Keratinocyte (primary cell): ENCODE measurements at regions not wholly inside any gene's neighbourhood (a gene's known extent, or its start where the extent isn't known, plus 50 kb on each side); places are given as distances from the start of the nearest gene placed in this dataset.

Experiments used
- DNase-seq: peaks from one replicate; pipeline ENCODE4 v3.0.0-alpha.2; 2011; ENCODE audit warnings: low read depth, missing footprints, low spot score
- FAIRE-seq: peaks from 2 replicates; lab custom pipeline; 2011; peaks lifted over from hg19 to GRCh38; lab: Jason Lieb, UNC
- H2AFZ ChIP-seq: 2 replicates; pipeline ENCODE4 v1.6.0; 2012; ENCODE audit warnings: low read length, control low read depth, inconsistent platforms; ENCODE audit not compliant: control insufficient read depth
- H3K27ac ChIP-seq: 2 replicates; pipeline ENCODE4 v1.5.1; 2011; ENCODE audit warnings: low read length; ENCODE audit not compliant: control insufficient read depth, insufficient read depth
- H3K27me3 ChIP-seq: 3 replicates; pipeline ENCODE4 v1.6.0; 2011; ENCODE audit warnings: low read length; ENCODE audit not compliant: control insufficient read depth, insufficient read depth; ENCODE audit errors: extremely low read depth
- H3K36me3 ChIP-seq, 2 experiments: 2 replicates in 1 of 2; 3 replicates in 1 of 2; pipeline ENCODE4 v1.5.1; 2011; ENCODE audit warnings: low read length in 2 of 2, mild to moderate bottlenecking in 1 of 2; ENCODE audit not compliant: control insufficient read depth in 2 of 2, insufficient read depth in 2 of 2; ENCODE audit errors: extremely low read depth in 1 of 2
- H3K4me1 ChIP-seq: 3 replicates; pipeline ENCODE4 v1.5.1; 2011; ENCODE audit warnings: low read length; ENCODE audit not compliant: control insufficient read depth, insufficient read depth; ENCODE audit errors: extremely low read depth
- H3K4me2 ChIP-seq: 3 replicates; pipeline ENCODE4 v1.6.0; 2011; ENCODE audit warnings: low read depth, low read length; ENCODE audit not compliant: control insufficient read depth, insufficient read depth; ENCODE audit errors: extremely low read depth
- H3K4me3 ChIP-seq, 3 experiments: fragments of 200-600 bp in 1 of 3; sonication (generic) in 1 of 3; 2 replicates in 2 of 3; 3 replicates in 1 of 3; pipeline ENCODE4 v1.5.1; 2011 to 2016; ENCODE audit warnings: low read length in 3 of 3, mild to moderate bottlenecking in 3 of 3, control low read depth in 2 of 3, inconsistent platforms in 1 of 3, low read depth in 1 of 3, mixed read lengths in 1 of 3, mixed run types in 1 of 3, moderate library complexity in 1 of 3; ENCODE audit not compliant: control insufficient read depth in 2 of 3, insufficient read depth in 2 of 3; ENCODE audit errors: extremely low read depth in 1 of 3
- H3K79me2 ChIP-seq: 2 replicates; pipeline ENCODE4 v1.6.0; 2012; ENCODE audit warnings: low read length; ENCODE audit not compliant: control insufficient read depth, insufficient read depth
- H3K9ac ChIP-seq: 3 replicates; pipeline ENCODE4 v1.6.0; 2011; ENCODE audit warnings: low read length; ENCODE audit not compliant: control insufficient read depth, insufficient read depth; ENCODE audit errors: extremely low read depth
- H3K9me1 ChIP-seq: 3 replicates; pipeline ENCODE4 v1.6.0; 2011; ENCODE audit warnings: low read length; ENCODE audit not compliant: control insufficient read depth, insufficient read depth; ENCODE audit errors: extremely low read depth
- H3K9me3 ChIP-seq: 2 replicates; pipeline ENCODE4 v1.5.1; 2012; ENCODE audit warnings: low read depth, low read length; ENCODE audit not compliant: control insufficient read depth
- H4K20me1 ChIP-seq: 3 replicates; pipeline ENCODE4 v1.6.0; 2011; ENCODE audit warnings: low read length; ENCODE audit not compliant: control insufficient read depth, insufficient read depth; ENCODE audit errors: extremely low read depth
- CTCF ChIP-seq, 3 experiments: IDR thresholded peaks in 1 of 3; conservative IDR thresholded peaks in 1 of 3; optimal IDR thresholded peaks in 1 of 3; 2 replicates in 2 of 3; 3 replicates in 1 of 3; pipeline versions ENCODE3 to v1.5.1; 2011; ENCODE audit warnings: low read length in 3 of 3, mild to moderate bottlenecking in 3 of 3, moderate library complexity in 2 of 3, control low read depth in 1 of 3, inconsistent platforms in 1 of 3; ENCODE audit not compliant: insufficient read depth in 2 of 3; ENCODE audit errors: extremely low read depth in 1 of 3
- EZH2 ChIP-seq: IDR thresholded peaks from one replicate; pipeline ENCODE4 v1.6.1; 2012; ENCODE audit warnings: inconsistent platforms, mild to moderate bottlenecking, low read length, moderate library complexity
- dilution Hi-C: fragments of 300-500 bp; cut with MboI; formaldehyde crosslinking; loops from one replicate; pipeline ENCODE4 v1.7.0; 2020; ENCODE audit warnings: low sequenced_read_pairs; ENCODE audit not compliant: extremely low pct_ligation_motif_present

GRCh38 chr9:12516573-12516972 lies 176.6 kb upstream of the TYRP1 start:
- no peaks in the 10 kb centered on the region for H3K9me1 ChIP-seq
- dilution Hi-C loops = no loop called here
- DNase-seq (no peak), FAIRE-seq (no peak)
- TF ChIP-seq CTCF (optimal IDR thresholded peaks at IDR 0.05 in 1 of 3, IDR thresholded peaks at IDR 0.05 in 1 of 3, conservative IDR thresholded peaks at IDR 0.05 in 1 of 3; ENCODE audit: extremely low read depth in 1 of 3, insufficient read depth in 2 of 3, low read length in 3 of 3) (no peak), EZH2 (no peak)
- no peaks in the 10 kb centered on the region for H3K79me2 ChIP-seq
- no peaks in the 10 kb centered on the region for H3K9me3 ChIP-seq
- no peak overlapping the region for H3K27ac ChIP-seq
- H4K20me1 ChIP-seq = no peaks in the 10 kb centered on the region
- no peaks in the 10 kb centered on the region for H3K36me3 ChIP-seq
- H3K4me2 ChIP-seq = no peak overlapping the region
- H3K27me3 ChIP-seq = no peaks in the 10 kb centered on the region
- H3K4me1 ChIP-seq = no peaks in the 10 kb centered on the region
- no peak overlapping the region for H2AFZ ChIP-seq
- H3K4me3 ChIP-seq = no peak overlapping the region
- H3K9ac ChIP-seq = no peak overlapping the region

DNA sequence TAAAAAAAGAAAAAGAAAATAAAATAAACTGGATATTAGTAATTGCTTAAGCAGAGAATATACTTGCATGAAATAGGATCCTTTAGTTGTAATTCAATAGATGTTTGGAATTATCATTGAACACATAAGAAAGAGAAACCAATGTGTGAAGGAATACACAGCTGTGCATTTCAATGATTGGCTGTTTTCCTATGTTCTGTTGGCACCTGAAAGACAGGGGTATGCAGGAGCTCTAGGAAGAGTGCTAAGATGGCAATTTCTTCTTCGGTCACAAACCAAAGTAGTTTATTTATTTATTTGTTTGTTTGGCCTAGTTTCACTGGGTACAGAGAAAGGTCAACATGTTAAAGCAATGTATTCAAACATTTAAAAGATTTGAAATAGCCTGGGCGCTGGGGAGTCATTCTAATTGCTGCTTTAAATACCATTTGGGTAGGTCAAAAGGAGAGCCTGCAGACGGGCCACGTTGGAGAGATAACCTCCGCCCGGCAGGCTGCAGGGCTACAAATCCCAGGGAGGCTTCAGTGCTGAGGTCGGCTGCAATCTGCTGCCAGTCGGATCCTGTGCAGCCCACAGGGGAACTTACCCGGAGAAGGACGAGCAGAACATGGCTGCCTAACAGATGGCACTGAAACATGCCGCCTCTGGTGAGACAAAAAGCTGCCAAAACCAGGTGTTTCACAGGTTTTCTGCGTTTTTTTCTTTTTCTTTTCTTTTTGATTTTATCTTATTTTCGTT lies 154.2 kb upstream of the TYRP1 start:
- dilution Hi-C loops = no loop called here
- no peak for FAIRE-seq
- Histone ChIP-seq H3K79me2 (no peaks in the 10 kb centered on the region), H3K9me3 (no peaks in the 10 kb centered on the region), H2AFZ (no peak overlapping the region), H4K20me1 (no peaks in the 10 kb centered on the region), H3K9ac (no peak overlapping the region), H3K36me3 (no peaks in the 10 kb centered on the region), H3K4me3 (no peak overlapping the region), H3K9me1 (no peaks in the 10 kb centered on the region), H3K4me2 (no peak overlapping the region), H3K4me1 (no peaks in the 10 kb centered on the region), H3K27ac (no peak overlapping the region), H3K27me3 (no peaks in the 10 kb centered on the region)
- no peak for TF ChIP-seq EZH2
- no peak for DNase-seq

- H3K9me1 ChIP-seq = no peaks in the 10 kb centered on the region
- TF ChIP-seq EZH2 = no peak
- no peak for TF ChIP-seq CTCF (optimal IDR thresholded peaks at IDR 0.05 in 1 of 3, IDR thresholded peaks at IDR 0.05 in 1 of 3, conservative IDR thresholded peaks at IDR 0.05 in 1 of 3; ENCODE audit: extremely low read depth in 1 of 3, insufficient read depth in 2 of 3, low read length in 3 of 3)
- H2AFZ ChIP-seq = no peak overlapping the region
- H3K4me2 ChIP-seq = no peak overlapping the region
- no peak overlapping the region for H3K27ac ChIP-seq
- dilution Hi-C loops = no loop called here
- DNase-seq (no peak), FAIRE-seq (no peak)
- no peak overlapping the region for H3K4me3 ChIP-seq
- H3K27me3 ChIP-seq = no peaks in the 10 kb centered on the region
- no peaks in the 10 kb centered on the region for H3K79me2 ChIP-seq
- no peaks in the 10 kb centered on the region for H3K4me1 ChIP-seq
- H3K36me3 ChIP-seq = no peaks in the 10 kb centered on the region
- H3K9ac ChIP-seq = no peak overlapping the region
- H4K20me1 ChIP-seq = no peaks in the 10 kb centered on the region
- H3K9me3 ChIP-seq = no peaks in the 10 kb centered on the region
Measured at GRCh38 chr9:12539580-12539975, 153.6 kb upstream of the TYRP1 start.
